A549 (cell line): ENCODE measurements at regions not wholly inside any gene's neighbourhood (a gene's known extent, or its start where the extent isn't known, plus 50 kb on each side); places are given as distances from the start of the nearest gene placed in this dataset.

ENCODE experiments used
- ATAC-seq, 2 experiments: fragments of 200-7000 bp in 1 of 2; fragments of >200 bp in 1 of 2; cut with Nextera tagmentation in 1 of 2; cut with Tn5 transposase in 1 of 2; 3 replicates each; pipeline versions ENCODE4 v1.8.0 to v1.9.1; 2018 to 2020; ENCODE audit warnings: mild to moderate bottlenecking in 1 of 2, moderate library complexity in 1 of 2
- CTCF ChIA-PET: fragments of 300-600 bp; sonication (Branson Sonifier 250); formaldehyde crosslinking; extraction: SDS; loops from one replicate; lab custom pipeline; 2021; ENCODE audit warnings: antibody characterized with exemption, inconsistent platforms; lab: Yijun Ruan, JAX
- POLR2A ChIA-PET: fragments of 350-600 bp; formaldehyde crosslinking; extraction: SDS; loops from one replicate; lab custom pipeline; 2021; ENCODE audit warnings: antibody characterized with exemption, inconsistent platforms; lab: Yijun Ruan, JAX
- DNase-seq, 2 experiments: peaks; one replicate each; pipeline versions ENCODE4 v3.0.0 to v3.0.0-alpha.2; 2011 to 2016; ENCODE audit warnings: low read depth in 1 of 2, low spot score in 1 of 2
- FAIRE-seq: peaks from 2 replicates; lab custom pipeline; 2011; peaks lifted over from hg19 to GRCh38; lab: Jason Lieb, UNC
- H3K27ac ChIP-seq, 2 experiments: fragments of >200 bp; sonication (Bioruptor Twin); formaldehyde crosslinking; 3 replicates each; pipeline ENCODE4 v1.5.1; 2016 to 2017
- H3K4me1 ChIP-seq: fragments of >200 bp; sonication (Bioruptor Twin); formaldehyde crosslinking; 3 replicates; pipeline ENCODE4 v1.6.1; 2016
- H3K4me2 ChIP-seq: fragments of >200 bp; sonication (Bioruptor Twin); formaldehyde crosslinking; 3 replicates; pipeline ENCODE4 v1.6.1; 2016
- H3K4me3 ChIP-seq: fragments of >200 bp; sonication (Bioruptor Twin); formaldehyde crosslinking; 3 replicates; pipeline ENCODE4 v1.5.1; 2016
- H3K9me3 ChIP-seq: fragments of >200 bp; sonication (Bioruptor Twin); formaldehyde crosslinking; 3 replicates; pipeline ENCODE4 v1.6.1; 2016
- CBX2 ChIP-seq: fragments of 200-600 bp; sonication (generic); IDR thresholded peaks from 2 replicates; pipeline ENCODE4 v1.6.1; 2016; ENCODE audit warnings: low read depth, mild to moderate bottlenecking, borderline replicate concordance
- CBX8 ChIP-seq: fragments of 200-600 bp; sonication (generic); IDR thresholded peaks from 2 replicates; pipeline ENCODE4 v1.6.1; 2016
- CEBPB ChIP-seq, 2 experiments: fragments of >200 bp in 1 of 2; sonication (Bioruptor Twin) in 1 of 2; formaldehyde crosslinking in 1 of 2; IDR thresholded peaks; 2 replicates each; pipeline ENCODE4 v1.6.1; 2012 to 2016
- EP300 ChIP-seq, 2 experiments: fragments of >200 bp; sonication (Bioruptor Twin); formaldehyde crosslinking; IDR thresholded peaks; 2 replicates in 1 of 2; 3 replicates in 1 of 2; pipeline ENCODE4 v1.6.1; 2016 to 2017
- FOSL2 ChIP-seq, 2 experiments: fragments of 450-650 bp in 1 of 2; fragments of >200 bp in 1 of 2; sonication (Bioruptor Twin) in 1 of 2; formaldehyde crosslinking; IDR thresholded peaks; 2 replicates each; pipeline versions ENCODE4 v1.5.0 to v1.6.1; 2016 to 2020; ENCODE audit warnings: mild to moderate bottlenecking in 1 of 2, moderate library complexity in 1 of 2
- GATA3 ChIP-seq: IDR thresholded peaks from 2 replicates; pipeline ENCODE4 v1.6.1; 2012; ENCODE audit warnings: borderline replicate concordance
- HOXB13 ChIP-seq: fragments of 250-450 bp; sonication (Bioruptor Pico); IDR thresholded peaks from 2 replicates; pipeline ENCODE4 v1.5.0; 2020; ENCODE audit warnings: low read depth, mild to moderate bottlenecking, moderate library complexity
- HOXB5 ChIP-seq: fragments of 250-450 bp; sonication (Bioruptor Pico); IDR thresholded peaks from 2 replicates; pipeline ENCODE4 v1.5.0; 2020; ENCODE audit warnings: mild to moderate bottlenecking, moderate library complexity
- MAZ ChIP-seq: fragments of 150-350 bp; IDR thresholded peaks from 2 replicates; pipeline ENCODE4 v1.6.1; 2014; ENCODE audit warnings: antibody characterized with exemption, low read depth, low read length, borderline replicate concordance
- NR3C1 ChIP-seq: fragments of >200 bp; sonication (Bioruptor Twin); formaldehyde crosslinking; IDR thresholded peaks from 3 replicates; pipeline ENCODE4 v1.6.1; 2017
- PHF8 ChIP-seq: fragments of 200-600 bp; sonication (generic); IDR thresholded peaks from 2 replicates; pipeline ENCODE4 v1.6.1; 2016; ENCODE audit warnings: low read depth, mild to moderate bottlenecking, antibody characterized with exemption, moderate library complexity, borderline replicate concordance
- POLR2A ChIP-seq: IDR thresholded peaks from 2 replicates; pipeline ENCODE4 v1.6.1; 2012; ENCODE audit warnings: mild to moderate bottlenecking, low read length
- RARB ChIP-seq: fragments of 250-450 bp; sonication (Bioruptor Pico); IDR thresholded peaks from 2 replicates; pipeline ENCODE4 v1.8.0; 2021; ENCODE audit warnings: mild to moderate bottlenecking, moderate library complexity
- RCOR1 ChIP-seq: fragments of 150-350 bp; IDR thresholded peaks from 2 replicates; pipeline ENCODE4 v1.6.1; 2014; ENCODE audit warnings: antibody characterized with exemption, low read length, low read depth
- RNF2 ChIP-seq: fragments of 200-600 bp; sonication (generic); IDR thresholded peaks from 2 replicates; pipeline ENCODE4 v1.6.1; 2016; ENCODE audit warnings: low read depth, mild to moderate bottlenecking, antibody characterized with exemption, moderate library complexity, borderline replicate concordance
- SMC3 ChIP-seq: fragments of >200 bp; sonication (Bioruptor Twin); formaldehyde crosslinking; IDR thresholded peaks from 3 replicates; pipeline ENCODE4 v1.6.1; 2018; ENCODE audit warnings: inconsistent platforms
- ZC3H11A ChIP-seq: fragments of 450-650 bp; IDR thresholded peaks from 2 replicates; pipeline ENCODE4 v1.6.1; 2014; ENCODE audit warnings: antibody characterized with exemption, mild to moderate bottlenecking
- ZSCAN20 ChIP-seq: fragments of 250-450 bp; sonication (Bioruptor Pico); IDR thresholded peaks from 2 replicates; pipeline ENCODE4 v1.8.0; 2022; ENCODE audit warnings: mild to moderate bottlenecking, moderate library complexity
- WGBS: methylation state at CpG from one replicate; pipeline ENCODE4 v1.1.6; 2017; ENCODE audit errors: missing lambda C conversion rate; 5-methylcytosine and 5-hydroxymethylcytosine counted together
- TF ChIP-seq, protein P1 (sequence below): IDR thresholded peaks from 2 replicates; pipeline ENCODE4 v1.6.1; 2012
- TF ChIP-seq, protein P2 (sequence below): IDR thresholded peaks from 2 replicates; pipeline ENCODE4 v1.6.1; 2012
- TF ChIP-seq, protein P3 (sequence below): fragments of 250-450 bp; sonication (Bioruptor Pico); IDR thresholded peaks from 2 replicates; pipeline ENCODE4 v1.5.0; 2021; ENCODE audit warnings: mild to moderate bottlenecking, moderate library complexity, borderline replicate concordance
- TF ChIP-seq, protein P4 (sequence below): fragments of 200-600 bp; sonication (generic); IDR thresholded peaks from 2 replicates; pipeline ENCODE4 v1.6.1; 2016; ENCODE audit warnings: antibody characterized with exemption, mild to moderate bottlenecking, moderate library complexity
- TF ChIP-seq, protein P5 (sequence below): fragments of >200 bp; sonication (Bioruptor Twin); formaldehyde crosslinking; IDR thresholded peaks from 3 replicates; pipeline ENCODE4 v1.6.1; 2016

DNA sequence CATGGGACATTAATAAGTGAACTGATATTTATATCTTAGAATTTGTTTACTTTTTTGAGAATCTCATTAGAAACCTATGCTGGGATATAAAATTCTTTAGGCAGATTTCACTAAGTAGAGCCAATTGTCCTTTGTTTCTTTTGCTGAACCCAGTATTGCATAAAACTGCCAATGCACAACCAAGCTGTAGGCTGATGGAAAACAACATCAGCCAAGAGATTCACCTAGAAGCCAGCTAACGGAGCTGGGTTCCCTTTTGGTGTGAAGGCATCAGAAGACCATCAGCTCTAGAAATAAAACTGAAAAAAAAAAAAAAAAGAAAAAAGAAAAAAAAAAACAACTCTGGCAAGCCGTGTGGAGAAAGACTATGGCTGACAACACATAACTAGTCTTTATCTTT is 328.2 kb upstream of the PDE3A start:
- Histone ChIP-seq H3K27ac (no peak overlapping the region), H3K4me2 (no peak overlapping the region), H3K9me3 (no peaks in the 10 kb centered on the region), H3K4me1 (no peaks in the 10 kb centered on the region), H3K4me3 (no peak overlapping the region)
- 63% methylated on average over 2 of the region's 2 CpGs for WGBS
- ATAC-seq: no peak
- ChIA-PET POLR2A (no interaction called here), CTCF (no interaction called here)
- no peak for FAIRE-seq
- no peak for DNase-seq
- TF ChIP-seq, protein P1, sequence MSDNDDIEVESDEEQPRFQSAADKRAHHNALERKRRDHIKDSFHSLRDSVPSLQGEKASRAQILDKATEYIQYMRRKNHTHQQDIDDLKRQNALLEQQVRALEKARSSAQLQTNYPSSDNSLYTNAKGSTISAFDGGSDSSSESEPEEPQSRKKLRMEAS: no peak
- TF ChIP-seq, protein P2, sequence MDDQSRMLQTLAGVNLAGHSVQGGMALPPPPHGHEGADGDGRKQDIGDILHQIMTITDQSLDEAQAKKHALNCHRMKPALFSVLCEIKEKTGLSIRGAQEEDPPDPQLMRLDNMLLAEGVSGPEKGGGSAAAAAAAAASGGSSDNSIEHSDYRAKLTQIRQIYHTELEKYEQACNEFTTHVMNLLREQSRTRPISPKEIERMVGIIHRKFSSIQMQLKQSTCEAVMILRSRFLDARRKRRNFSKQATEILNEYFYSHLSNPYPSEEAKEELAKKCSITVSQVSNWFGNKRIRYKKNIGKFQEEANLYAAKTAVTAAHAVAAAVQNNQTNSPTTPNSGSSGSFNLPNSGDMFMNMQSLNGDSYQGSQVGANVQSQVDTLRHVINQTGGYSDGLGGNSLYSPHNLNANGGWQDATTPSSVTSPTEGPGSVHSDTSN: no peak
- no peak for TF ChIP-seq ZC3H11A
- no peak for TF ChIP-seq ZSCAN20 (CRISPR knock-in tag)
- no peak for TF ChIP-seq RCOR1
- TF ChIP-seq RARB (CRISPR knock-in tag): no peak
- TF ChIP-seq RNF2: no peak
- TF ChIP-seq, protein P3, sequence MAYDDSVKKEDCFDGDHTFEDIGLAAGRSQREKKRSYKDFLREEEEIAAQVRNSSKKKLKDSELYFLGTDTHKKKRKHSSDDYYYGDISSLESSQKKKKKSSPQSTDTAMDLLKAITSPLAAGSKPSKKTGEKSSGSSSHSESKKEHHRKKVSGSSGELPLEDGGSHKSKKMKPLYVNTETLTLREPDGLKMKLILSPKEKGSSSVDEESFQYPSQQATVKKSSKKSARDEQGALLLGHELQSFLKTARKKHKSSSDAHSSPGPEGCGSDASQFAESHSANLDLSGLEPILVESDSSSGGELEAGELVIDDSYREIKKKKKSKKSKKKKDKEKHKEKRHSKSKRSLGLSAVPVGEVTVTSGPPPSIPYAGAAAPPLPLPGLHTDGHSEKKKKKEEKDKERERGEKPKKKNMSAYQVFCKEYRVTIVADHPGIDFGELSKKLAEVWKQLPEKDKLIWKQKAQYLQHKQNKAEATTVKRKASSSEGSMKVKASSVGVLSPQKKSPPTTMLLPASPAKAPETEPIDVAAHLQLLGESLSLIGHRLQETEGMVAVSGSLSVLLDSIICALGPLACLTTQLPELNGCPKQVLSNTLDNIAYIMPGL: no peak
- TF ChIP-seq CEBPB (IDR thresholded peaks at IDR 0.05): no peak
- TF ChIP-seq, protein P4, sequence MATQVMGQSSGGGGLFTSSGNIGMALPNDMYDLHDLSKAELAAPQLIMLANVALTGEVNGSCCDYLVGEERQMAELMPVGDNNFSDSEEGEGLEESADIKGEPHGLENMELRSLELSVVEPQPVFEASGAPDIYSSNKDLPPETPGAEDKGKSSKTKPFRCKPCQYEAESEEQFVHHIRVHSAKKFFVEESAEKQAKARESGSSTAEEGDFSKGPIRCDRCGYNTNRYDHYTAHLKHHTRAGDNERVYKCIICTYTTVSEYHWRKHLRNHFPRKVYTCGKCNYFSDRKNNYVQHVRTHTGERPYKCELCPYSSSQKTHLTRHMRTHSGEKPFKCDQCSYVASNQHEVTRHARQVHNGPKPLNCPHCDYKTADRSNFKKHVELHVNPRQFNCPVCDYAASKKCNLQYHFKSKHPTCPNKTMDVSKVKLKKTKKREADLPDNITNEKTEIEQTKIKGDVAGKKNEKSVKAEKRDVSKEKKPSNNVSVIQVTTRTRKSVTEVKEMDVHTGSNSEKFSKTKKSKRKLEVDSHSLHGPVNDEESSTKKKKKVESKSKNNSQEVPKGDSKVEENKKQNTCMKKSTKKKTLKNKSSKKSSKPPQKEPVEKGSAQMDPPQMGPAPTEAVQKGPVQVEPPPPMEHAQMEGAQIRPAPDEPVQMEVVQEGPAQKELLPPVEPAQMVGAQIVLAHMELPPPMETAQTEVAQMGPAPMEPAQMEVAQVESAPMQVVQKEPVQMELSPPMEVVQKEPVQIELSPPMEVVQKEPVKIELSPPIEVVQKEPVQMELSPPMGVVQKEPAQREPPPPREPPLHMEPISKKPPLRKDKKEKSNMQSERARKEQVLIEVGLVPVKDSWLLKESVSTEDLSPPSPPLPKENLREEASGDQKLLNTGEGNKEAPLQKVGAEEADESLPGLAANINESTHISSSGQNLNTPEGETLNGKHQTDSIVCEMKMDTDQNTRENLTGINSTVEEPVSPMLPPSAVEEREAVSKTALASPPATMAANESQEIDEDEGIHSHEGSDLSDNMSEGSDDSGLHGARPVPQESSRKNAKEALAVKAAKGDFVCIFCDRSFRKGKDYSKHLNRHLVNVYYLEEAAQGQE: no peak
- TF ChIP-seq MAZ: no peak

DNA sequence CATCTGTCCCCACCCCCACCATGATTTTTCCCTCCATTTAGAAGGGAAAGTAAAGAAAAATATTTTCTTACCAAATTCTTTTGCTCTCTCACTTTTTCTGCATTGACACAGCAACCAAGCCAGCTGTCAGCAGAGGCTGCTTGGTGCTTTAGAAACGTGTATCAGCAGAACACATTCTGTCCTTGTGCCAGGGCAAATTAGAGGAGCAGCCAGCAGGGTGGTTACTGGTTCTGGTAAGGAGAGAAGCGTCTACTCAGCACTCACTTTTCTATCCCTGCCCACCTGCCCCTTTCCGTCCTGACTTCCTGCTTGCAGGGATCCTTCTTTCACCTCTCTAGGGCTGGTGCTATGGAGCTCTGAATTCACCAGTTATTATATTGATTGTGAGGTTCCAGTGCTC is 327.5 kb upstream of the PDE3A start:
- TF ChIP-seq ZC3H11A: no peak
- no peak for TF ChIP-seq POLR2A
- no peak for TF ChIP-seq NR3C1
- TF ChIP-seq, protein P1: no peak
- TF ChIP-seq CBX2: no peak
- no peak for TF ChIP-seq PHF8
- no peak for TF ChIP-seq GATA3
- TF ChIP-seq CEBPB (IDR thresholded peaks at IDR 0.05): no peak
- no peak for TF ChIP-seq CBX8
- TF ChIP-seq FOSL2 (IDR thresholded peaks at IDR 0.05): no peak
- TF ChIP-seq FOSL2 (CRISPR knock-in tag; IDR thresholded peaks at IDR 0.05): no peak
- TF ChIP-seq SMC3: no peak
- TF ChIP-seq HOXB13 (CRISPR knock-in tag): no peak
- TF ChIP-seq, protein P5, sequence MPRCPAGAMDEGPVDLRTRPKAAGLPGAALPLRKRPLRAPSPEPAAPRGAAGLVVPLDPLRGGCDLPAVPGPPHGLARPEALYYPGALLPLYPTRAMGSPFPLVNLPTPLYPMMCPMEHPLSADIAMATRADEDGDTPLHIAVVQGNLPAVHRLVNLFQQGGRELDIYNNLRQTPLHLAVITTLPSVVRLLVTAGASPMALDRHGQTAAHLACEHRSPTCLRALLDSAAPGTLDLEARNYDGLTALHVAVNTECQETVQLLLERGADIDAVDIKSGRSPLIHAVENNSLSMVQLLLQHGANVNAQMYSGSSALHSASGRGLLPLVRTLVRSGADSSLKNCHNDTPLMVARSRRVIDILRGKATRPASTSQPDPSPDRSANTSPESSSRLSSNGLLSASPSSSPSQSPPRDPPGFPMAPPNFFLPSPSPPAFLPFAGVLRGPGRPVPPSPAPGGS: no peak
- TF ChIP-seq HOXB5 (CRISPR knock-in tag): no peak
- no peak for TF ChIP-seq MAZ
- TF ChIP-seq EP300 (IDR thresholded peaks at IDR 0.05): no peak
- POLR2A ChIA-PET: no interaction called here

More for the DNA sequence above, 327.5 kb upstream of the PDE3A start:
- CTCF ChIA-PET: no interaction called here
- H3K4me3 ChIP-seq: no peak overlapping the region
- H3K27ac ChIP-seq: no peak overlapping the region
- DNase-seq (no peak), ATAC-seq (no peak), FAIRE-seq (no peak)
- H3K4me1 ChIP-seq: no peaks in the 10 kb centered on the region
- H3K4me2 ChIP-seq: no peak overlapping the region
- WGBS: 56% methylated on average over 3 of the region's 3 CpGs
- no peaks in the 10 kb centered on the region for H3K9me3 ChIP-seq
